Islet of Langerhans (tissue), 1 donor: ENCODE measurements at regions not wholly inside any gene's neighbourhood (a gene's known extent, or its start where the extent isn't known, plus 50 kb on each side); places are given as distances from the start of the nearest gene placed in this dataset.

Experiments used
- FAIRE-seq: peaks from one replicate; lab custom pipeline; 2011; peaks lifted over from hg19 to GRCh38; lab: Jason Lieb, UNC

- FAIRE-seq, result no peak
Observed at GRCh38 chr5:13567819-13568218, 376.7 kb downstream of the DNAH5 start.

- FAIRE-seq, result no peak
Observed at GRCh38 chr5:13566871-13567339, 377.6 kb downstream of the DNAH5 start.

DNA sequence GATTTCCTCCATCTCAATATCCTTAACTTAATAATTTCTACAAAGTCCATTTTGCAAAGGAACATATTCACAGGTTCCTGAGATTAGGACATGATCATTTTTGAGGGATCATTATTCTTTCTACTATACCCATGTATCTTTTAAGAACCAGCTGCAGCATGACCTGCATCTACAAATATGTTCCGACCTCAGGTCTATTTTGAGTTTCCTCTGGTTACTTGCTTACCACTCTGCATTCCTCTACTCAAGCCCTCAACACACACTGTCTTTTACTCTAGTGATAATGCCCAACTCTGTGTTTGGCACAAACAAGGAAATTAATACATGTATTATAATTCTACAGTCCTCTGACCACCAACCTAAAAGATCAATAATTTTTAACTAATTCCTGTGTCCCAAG lies 386.1 kb downstream of the DNAH5 start:
- FAIRE-seq, result no peak

GRCh38 chr5:13553896-13554295 lies 390.6 kb downstream of the DNAH5 start:
- no peak for FAIRE-seq

DNA sequence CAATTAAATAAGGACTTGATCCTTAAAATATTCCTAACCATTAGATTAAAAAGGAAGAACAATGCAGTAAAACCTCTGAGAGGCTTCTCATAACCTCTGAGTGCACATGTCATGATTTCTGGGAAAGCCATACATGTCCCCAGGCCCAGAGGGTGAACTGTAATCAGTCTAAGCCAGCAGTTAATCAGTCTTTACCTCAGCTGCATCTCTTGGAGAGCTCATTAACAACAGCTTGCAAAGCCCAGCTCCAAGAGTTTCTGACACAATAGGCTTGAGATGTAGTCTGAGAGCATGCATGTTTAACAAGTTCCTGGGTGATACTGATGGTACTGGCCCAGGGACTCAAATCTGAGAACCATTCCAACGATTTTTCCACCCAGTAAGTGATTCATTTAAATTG lies 392.1 kb downstream of the DNAH5 start:
- FAIRE-seq, result no peak

GRCh38 chr5:13551645-13552044 lies 392.8 kb downstream of the DNAH5 start:
- no peak for FAIRE-seq

DNA sequence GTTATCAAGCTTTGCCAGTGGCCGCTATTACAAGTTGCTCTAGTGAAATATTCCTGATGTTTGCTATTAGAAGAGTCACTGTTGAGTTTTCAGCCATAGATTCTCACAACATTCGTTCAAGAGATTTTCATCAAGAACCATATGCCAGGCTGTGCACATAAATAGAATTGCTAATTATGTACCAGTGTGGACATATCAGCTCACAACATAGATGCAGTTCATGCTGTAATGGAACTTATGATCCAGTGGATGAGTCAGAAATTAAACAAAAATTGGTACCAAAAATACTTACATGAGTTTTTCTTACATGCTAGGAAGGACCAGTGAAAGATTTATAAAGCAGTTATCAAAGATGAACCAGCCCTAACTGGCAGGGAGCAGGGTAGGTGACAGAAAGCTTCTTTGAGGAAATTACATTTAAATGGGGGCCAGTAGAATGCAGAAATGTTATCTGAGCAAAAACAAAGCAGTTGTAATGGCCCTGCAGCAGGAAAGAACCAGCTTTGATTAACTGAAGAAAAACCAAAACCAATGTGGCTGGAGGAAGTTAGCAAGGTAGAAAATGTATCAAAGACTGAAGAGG lies 404.2 kb downstream of the DNAH5 start:
- no peak for FAIRE-seq

GRCh38 chr5:13536933-13537332 lies 407.6 kb downstream of the DNAH5 start:
- FAIRE-seq, result no peak

GRCh38 chr5:13533833-13534232 lies 410.7 kb downstream of the DNAH5 start:
- no peak for FAIRE-seq

DNA sequence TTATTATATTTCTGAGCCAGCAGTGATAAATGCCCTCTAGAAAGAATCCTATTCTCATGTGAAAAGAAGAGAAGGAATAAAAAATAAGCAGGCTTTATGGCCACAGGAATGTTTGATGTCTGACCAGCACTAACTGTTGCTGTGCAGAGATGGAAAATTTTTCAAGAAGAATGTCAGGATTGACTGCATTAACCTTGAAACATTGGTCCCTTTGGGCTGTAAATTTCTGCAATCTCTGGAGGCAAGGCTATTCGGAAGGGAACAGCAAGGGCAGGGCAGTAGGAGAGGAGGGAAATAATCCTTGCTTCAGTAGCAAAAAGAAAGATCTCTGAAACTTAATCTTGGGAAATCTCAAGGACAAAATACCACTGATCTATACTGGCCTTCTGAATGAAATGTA lies 415.2 kb downstream of the DNAH5 start:
- FAIRE-seq, result no peak

DNA sequence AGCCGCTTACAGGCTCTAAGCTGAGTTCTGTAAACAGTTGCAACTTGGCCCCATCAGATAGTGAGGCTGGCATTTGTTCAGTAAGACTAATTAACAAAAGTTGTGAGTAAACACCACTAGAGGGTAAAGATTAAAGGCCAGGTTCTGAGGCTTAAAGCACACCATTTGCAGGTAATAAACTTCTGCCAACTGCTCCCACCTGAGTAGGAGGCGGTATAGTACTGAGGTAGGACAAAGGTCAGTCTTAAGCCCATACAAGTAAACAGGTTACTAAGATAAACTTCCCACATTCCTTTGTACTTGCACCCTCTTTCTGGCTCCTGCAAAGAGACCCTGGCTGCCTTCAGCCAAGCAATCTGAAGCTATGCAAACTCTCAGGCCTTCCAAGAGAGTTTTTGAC lies 419.6 kb downstream of the DNAH5 start:
- no peak for FAIRE-seq

DNA sequence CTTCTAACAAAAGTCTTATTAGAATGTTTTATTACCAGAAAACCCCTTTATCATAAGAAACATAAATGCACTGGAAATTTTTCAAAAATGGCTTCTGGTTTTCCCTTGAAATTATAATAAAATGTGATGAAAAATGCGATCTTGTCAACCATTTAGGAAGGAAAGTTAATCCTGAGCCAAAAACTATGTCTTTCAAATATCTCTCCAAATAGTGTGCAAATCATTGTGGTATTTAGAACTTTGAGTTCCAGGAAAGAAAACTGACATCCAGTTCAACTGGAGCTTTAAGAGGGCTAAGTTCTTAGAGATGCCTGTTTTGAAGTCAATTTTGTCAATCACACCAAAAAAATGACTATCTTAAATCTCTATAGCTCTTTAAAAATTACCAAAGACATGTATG lies 425.4 kb downstream of the DNAH5 start:
- no peak for FAIRE-seq

DNA sequence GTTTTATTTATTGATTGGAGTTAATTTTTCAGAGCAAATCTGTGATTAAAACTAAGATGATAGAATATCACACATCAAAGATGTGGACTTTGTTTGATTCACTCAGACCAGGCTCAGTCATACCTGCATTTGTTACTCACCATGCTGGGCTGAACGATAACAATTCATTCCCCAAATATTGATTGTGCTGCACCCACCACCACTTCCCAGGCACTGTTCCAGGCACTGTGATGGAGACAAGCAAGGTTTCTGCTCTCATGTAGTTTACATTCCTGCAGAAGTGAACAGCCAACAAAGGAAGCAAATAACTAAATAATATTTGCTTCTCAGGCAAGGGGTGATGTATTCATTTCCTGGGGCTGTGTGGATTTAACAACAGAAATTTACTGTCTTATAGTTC lies 428.3 kb downstream of the DNAH5 start:
- FAIRE-seq, result no peak

DNA sequence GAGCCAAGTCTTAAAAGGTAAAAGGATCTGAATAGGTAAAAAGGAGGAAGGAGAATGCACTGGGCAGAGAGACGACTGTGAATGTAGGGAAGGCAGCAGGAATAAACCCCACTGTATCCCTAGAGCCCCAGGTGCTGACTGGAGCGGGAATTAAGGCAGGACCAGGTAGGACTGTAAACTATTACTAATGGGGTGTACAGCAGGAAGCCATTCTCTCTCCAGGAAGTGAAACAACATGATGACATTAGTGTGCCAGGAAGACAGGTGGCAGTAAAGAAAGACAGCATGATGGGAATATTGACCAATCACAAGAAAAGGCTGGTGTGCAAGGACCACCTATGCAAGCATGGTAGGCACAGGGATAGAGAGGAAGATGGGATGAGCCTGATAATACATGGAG lies 433.0 kb downstream of the DNAH5 start:
- FAIRE-seq, result no peak

- FAIRE-seq, result no peak
Observed at GRCh38 chr5:13510616-13511015, 433.9 kb downstream of the DNAH5 start.

DNA sequence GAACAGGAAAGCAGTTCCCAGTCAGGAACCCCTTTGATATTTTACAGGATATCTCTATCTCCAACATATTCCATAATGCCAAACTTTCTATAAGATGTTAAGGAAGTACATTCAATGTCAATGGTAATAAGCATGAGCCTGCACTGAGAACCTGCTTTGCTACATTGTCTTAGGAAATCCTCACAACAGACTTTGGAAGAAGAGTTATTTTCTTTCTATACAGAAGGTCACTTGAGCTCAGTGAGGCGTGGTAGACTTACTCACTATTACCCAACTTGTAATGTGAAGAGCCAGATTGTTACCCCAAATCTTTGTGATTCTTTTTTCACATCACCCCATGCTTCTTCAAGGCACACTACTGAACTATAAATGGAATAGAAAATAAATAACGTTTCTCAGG lies 435.9 kb downstream of the DNAH5 start:
- no peak for FAIRE-seq

GRCh38 chr5:13505326-13505725 lies 439.2 kb downstream of the DNAH5 start:
- no peak for FAIRE-seq

- FAIRE-seq, result no peak
Observed at GRCh38 chr5:13503017-13503416, 441.5 kb downstream of the DNAH5 start.

- FAIRE-seq, result no peak
Observed at GRCh38 chr5:13501176-13501575, 443.3 kb downstream of the DNAH5 start.

DNA sequence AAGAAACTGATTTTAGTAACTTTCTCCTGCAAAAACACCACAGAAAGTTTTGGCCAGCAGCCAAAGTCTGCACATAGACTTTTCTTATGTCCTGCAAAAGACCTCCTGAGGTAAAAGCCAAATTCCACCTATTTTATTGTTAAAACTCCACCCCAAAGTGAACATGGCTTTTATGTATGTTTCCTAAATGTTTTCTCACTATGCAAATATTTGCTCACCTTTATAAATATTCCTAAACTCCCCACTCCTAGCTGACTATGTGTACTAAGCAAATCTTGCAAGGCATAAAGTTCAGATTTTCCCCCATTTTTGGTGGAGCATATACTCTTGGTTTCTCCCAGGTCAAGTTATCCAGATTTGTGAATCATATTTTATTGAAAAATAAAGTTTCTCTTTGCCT lies 446.2 kb downstream of the DNAH5 start:
- FAIRE-seq, result no peak

DNA sequence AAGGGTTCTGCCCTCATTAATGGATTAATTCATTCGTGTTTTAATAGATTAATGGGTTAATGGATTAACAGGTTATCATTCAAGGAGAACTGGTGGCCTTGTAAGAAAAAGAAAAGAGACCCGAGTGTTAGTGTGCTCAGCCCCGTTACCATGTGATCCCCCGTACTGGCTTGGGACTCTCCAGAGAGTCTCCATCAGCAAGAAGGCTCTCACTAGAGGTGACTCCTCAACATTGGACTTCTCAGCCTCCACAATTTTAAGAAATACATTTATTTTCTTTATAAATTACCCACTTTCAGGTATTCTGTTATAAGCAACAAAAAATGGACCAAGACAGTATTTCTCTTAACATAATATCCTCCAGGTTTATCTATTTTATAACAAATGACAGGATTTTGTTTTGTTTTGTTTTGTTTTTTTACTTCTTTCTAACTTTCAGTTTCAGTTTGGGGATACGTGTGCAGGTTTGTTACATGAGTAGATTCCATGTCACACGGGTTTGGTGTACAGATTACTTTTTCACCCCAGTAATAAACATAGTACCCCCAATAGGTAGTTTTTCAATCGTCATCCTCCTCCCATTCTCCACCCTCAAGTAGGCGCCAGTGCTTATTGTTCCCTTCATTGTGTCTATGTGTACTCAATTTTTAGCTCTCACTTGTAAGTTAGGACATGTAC lies 456.1 kb downstream of the DNAH5 start:
- no peak for FAIRE-seq

DNA sequence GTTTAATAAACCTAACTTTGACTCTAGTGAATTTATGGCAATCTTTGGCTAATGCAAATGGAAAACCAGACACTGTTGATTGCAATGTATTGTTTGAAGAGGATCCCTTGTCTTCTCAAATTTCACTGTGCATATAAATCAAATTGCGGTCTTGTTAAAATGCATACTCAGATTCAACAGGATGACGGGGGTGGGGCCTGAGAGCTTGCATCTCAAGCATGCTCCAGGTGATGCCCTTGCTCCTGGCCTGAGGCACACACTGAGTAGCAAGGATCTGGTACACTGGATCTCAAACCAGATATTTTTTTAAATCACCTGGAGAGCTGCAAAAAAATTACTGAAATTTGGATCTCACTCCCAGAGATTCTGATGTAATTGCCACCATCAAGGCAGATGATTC lies 463.7 kb downstream of the DNAH5 start:
- FAIRE-seq, result no peak

DNA sequence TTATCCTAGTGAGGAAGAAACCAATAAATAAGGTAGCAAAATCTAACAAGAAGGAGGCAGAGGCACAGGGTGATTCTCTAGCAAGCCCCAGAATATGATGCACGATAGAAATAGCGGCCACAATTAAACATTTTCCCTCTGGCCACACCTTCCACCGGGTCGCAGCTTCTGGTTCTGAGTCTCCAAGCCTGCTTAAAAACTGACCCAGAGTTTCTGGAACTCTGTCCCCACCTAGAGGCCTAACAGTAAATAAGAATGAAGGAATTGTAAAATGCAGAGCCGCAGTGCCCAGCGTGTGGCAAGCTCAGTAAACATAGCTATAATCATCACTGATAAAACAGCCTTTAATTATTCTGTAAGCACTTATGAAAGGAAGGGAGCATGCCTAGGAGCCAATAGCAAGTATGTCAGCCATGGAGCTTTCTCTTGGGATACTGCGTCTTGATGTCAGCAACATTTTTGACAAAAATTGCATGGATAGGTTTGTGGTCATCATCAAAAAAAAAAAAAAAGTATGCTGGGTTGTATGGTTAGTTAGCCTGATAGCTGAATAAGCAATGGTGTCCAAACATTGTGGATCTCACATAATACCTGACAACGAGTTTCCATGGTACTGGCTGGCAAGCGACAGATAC lies 465.5 kb downstream of the DNAH5 start:
- peak; percentile 81 for FAIRE-seq
